HEK293T (cell line): ENCODE measurements at regions not wholly inside any gene's neighbourhood (a gene's known extent, or its start where the extent isn't known, plus 50 kb on each side); places are given as distances from the start of the nearest gene placed in this dataset.

Source experiments
- ELF4 ChIP-seq: fragments of 450-650 bp; IDR thresholded peaks from 2 replicates; pipeline ENCODE4 v1.6.1; 2017; ENCODE audit warnings: antibody characterized with exemption
- FOXK2 ChIP-seq: fragments of 450-650 bp; IDR thresholded peaks from 2 replicates; pipeline ENCODE4 v1.6.1; 2016; ENCODE audit warnings: mild to moderate bottlenecking
- FOXM1 ChIP-seq: fragments of 450-650 bp; IDR thresholded peaks from 2 replicates; pipeline ENCODE4 v1.6.1; 2017; ENCODE audit warnings: mild to moderate bottlenecking, borderline replicate concordance
- SUZ12 ChIP-seq: fragments of 450-650 bp; IDR thresholded peaks from 2 replicates; pipeline ENCODE4 v1.6.1; 2016; ENCODE audit warnings: mild to moderate bottlenecking

DNA sequence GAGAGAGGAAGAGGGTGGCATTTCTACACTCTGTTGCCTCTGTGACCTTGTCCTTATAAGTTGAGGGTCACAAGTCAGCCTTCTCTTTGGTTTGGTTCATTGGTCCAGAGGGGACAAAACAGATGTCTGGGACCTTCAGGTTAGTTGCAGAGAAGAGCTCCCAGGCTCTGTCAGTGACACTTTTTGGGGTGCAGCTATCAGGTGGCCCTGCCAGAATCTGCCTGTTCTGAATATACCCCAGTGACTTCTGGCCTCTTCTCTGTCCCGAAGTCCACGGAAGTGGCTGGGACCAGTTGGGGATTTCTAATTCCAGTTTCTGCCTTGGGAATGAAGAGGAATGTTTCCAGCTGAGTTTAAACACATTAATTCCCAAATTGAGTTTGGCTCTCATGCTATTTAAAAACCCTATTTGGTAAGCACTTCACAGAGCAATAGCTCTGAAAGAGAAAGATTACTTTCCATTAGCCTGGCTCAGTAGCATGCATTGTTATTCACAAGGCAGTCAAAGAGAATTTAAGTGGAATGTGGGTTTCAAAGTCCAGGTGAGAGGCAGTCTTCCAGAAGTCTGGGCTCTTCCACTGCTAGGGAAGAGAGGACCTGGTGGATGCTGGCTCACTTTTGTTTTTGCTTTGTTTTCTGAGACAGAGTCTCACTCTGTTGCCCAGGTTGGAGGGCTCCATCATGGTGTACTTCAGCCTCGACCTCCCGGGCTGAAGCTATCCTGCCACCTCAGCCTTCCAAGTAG, 237.8 kb upstream of the GALNT17 start:
- TF ChIP-seq FOXM1 (no peak), FOXK2 (no peak), SUZ12 (no peak), ELF4 (no peak)
